ENCODE measurements at regions not wholly inside any gene's neighbourhood (a gene's known extent, or its start where the extent isn't known, plus 50 kb on each side); places are given as distances from the start of the nearest gene placed in this dataset.
"Not testable (repeated sequence)": the region's sequence is repeated elsewhere in the genome, so short reads cannot be mapped to it uniquely, and the experiment has no call there.

DNA sequence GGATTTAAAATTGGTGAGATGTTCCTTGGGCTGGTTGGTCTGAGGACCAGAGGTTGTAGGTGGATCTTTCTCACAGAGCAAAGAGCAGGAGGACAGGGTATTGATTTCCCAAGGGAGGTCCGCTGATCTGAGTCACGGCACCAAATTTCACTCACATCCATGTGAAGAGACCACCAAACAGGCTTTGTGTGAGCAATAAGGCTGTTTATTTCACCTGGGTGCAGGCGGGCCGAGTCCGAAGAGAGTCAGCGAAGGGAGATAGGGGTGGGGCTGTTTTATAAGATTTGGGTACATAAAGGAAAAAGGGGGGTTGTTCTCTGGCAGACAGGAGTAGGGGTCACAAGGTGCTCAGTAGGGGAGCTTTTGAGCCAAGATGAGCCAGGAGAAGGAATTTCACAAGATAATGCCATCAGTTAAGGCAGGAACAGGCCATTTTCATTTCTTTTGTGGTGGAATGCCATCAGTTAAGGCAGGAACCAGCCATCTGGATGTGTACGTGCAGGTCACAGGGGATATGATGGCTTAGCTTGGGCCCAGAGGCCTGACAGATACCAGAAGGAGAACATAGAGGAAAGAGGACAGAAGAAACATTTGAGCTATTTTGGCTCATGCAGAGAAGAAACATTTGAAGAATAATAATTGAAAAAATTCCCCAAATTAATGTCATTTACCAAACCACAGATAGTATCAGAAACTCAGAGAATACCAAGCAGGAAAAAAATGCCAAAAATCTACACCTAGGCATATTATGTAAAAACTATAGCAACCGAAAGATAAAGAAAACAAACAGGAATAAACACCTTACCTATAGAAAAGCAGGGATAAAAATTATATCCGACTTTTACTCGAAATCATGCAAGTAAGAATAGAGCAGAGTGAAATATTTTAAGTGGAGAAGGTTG lies 585.2 kb upstream of the MDGA2 start:
- not testable (repeated sequence) for H3K9ac ChIP-seq (ENCODE audit: low read length); H3K18ac ChIP-seq (ENCODE audit: low read length); H3K36me3 ChIP-seq (ENCODE audit: control insufficient read depth in 1 of 2, insufficient read depth in 2 of 2, low read length in 2 of 2); H3K4ac ChIP-seq (ENCODE audit: low read depth, low read length); H4K8ac ChIP-seq (ENCODE audit: low read depth, low read length); H3K27ac ChIP-seq (ENCODE audit: low read depth, low read length); H4K12ac ChIP-seq (ENCODE audit: low read depth, low read length); H2AFZ ChIP-seq (ENCODE audit: insufficient read depth, low read length, poor library complexity); H3K79me1 ChIP-seq (ENCODE audit: low read length); H3K4me3 ChIP-seq (ENCODE audit: low read depth, low read length); H3K27me3 ChIP-seq (ENCODE audit: insufficient read depth, low read length); H2BK120ac ChIP-seq (ENCODE audit: insufficient read depth, low read length, poor library complexity); H3K4me2 ChIP-seq (ENCODE audit: low read length); H3K9me3 ChIP-seq (ENCODE audit: insufficient read depth, low read depth, low read length); H2AK5ac ChIP-seq (ENCODE audit: low read length); H4K91ac ChIP-seq (ENCODE audit: low read depth, low read length); H3K23ac ChIP-seq (ENCODE audit: low read length); H3K4me1 ChIP-seq (ENCODE audit: control insufficient read depth in 1 of 2, insufficient read depth in 2 of 2, low read length in 2 of 2); H3K79me2 ChIP-seq (ENCODE audit: control insufficient read depth, insufficient read depth, low read length, poor library complexity); H3K14ac ChIP-seq (ENCODE audit: low read length); H2BK12ac ChIP-seq (ENCODE audit: low read length)
- DNase-seq: peak in 1 of 2 donors; percentile 67
- peak overlapping the region; percentile 49 for H2BK5ac ChIP-seq (ENCODE audit: low read depth, low read length, poor library complexity)
- no CpG with 5 or more reads among the region's 10 CpGs for WGBS (ENCODE audit: extremely low coverage, insufficient coverage, insufficient read length)

- not testable (repeated sequence) for H3K4ac ChIP-seq (ENCODE audit: low read depth, low read length); H3K27ac ChIP-seq (ENCODE audit: low read depth, low read length); H2BK5ac ChIP-seq (ENCODE audit: low read depth, low read length, poor library complexity); H4K8ac ChIP-seq (ENCODE audit: low read depth, low read length); H3K27me3 ChIP-seq (ENCODE audit: insufficient read depth, low read length); H3K79me2 ChIP-seq (ENCODE audit: control insufficient read depth, insufficient read depth, low read length, poor library complexity); H4K12ac ChIP-seq (ENCODE audit: low read depth, low read length); H2AK5ac ChIP-seq (ENCODE audit: low read length); H2AFZ ChIP-seq (ENCODE audit: insufficient read depth, low read length, poor library complexity); DNase-seq; H2BK12ac ChIP-seq (ENCODE audit: low read length); H3K4me2 ChIP-seq (ENCODE audit: low read length); H3K4me1 ChIP-seq (ENCODE audit: control insufficient read depth in 1 of 2, insufficient read depth in 2 of 2, low read length in 2 of 2); H3K9me3 ChIP-seq (ENCODE audit: insufficient read depth, low read depth, low read length); H3K9ac ChIP-seq (ENCODE audit: low read length); H3K79me1 ChIP-seq (ENCODE audit: low read length); H3K14ac ChIP-seq (ENCODE audit: low read length); H3K36me3 ChIP-seq (ENCODE audit: control insufficient read depth in 1 of 2, insufficient read depth in 2 of 2, low read length in 2 of 2); H3K23ac ChIP-seq (ENCODE audit: low read length); H3K18ac ChIP-seq (ENCODE audit: low read length); H3K4me3 ChIP-seq (ENCODE audit: low read depth, low read length); H2BK120ac ChIP-seq (ENCODE audit: insufficient read depth, low read length, poor library complexity)
- H4K91ac ChIP-seq (ENCODE audit: low read depth, low read length): peak overlapping the region; percentile 8
- WGBS (ENCODE audit: extremely low coverage, insufficient coverage, insufficient read length): no CpG with 5 or more reads among the region's 8 CpGs
Observed at GRCh38 chr14:48259876-48260275, 584.5 kb upstream of the MDGA2 start.

GRCh38 chr14:48259232-48259631 lies 583.8 kb upstream of the MDGA2 start:
- H3K18ac ChIP-seq (ENCODE audit: low read length); H3K79me2 ChIP-seq (ENCODE audit: control insufficient read depth, insufficient read depth, low read length, poor library complexity); H3K27me3 ChIP-seq (ENCODE audit: insufficient read depth, low read length); DNase-seq; H3K27ac ChIP-seq (ENCODE audit: low read depth, low read length); H3K79me1 ChIP-seq (ENCODE audit: low read length); H2AFZ ChIP-seq (ENCODE audit: insufficient read depth, low read length, poor library complexity); H3K9ac ChIP-seq (ENCODE audit: low read length); H3K14ac ChIP-seq (ENCODE audit: low read length); H3K23ac ChIP-seq (ENCODE audit: low read length); H4K8ac ChIP-seq (ENCODE audit: low read depth, low read length); H4K91ac ChIP-seq (ENCODE audit: low read depth, low read length); H3K9me3 ChIP-seq (ENCODE audit: insufficient read depth, low read depth, low read length); H2AK5ac ChIP-seq (ENCODE audit: low read length); H3K4me1 ChIP-seq (ENCODE audit: control insufficient read depth in 1 of 2, insufficient read depth in 2 of 2, low read length in 2 of 2); H3K4me2 ChIP-seq (ENCODE audit: low read length); H3K36me3 ChIP-seq (ENCODE audit: control insufficient read depth in 1 of 2, insufficient read depth in 2 of 2, low read length in 2 of 2); H3K4me3 ChIP-seq (ENCODE audit: low read depth, low read length): not testable (repeated sequence)
- H2BK12ac ChIP-seq (ENCODE audit: low read length): peak overlapping the region; percentile 71
- H2BK5ac ChIP-seq (ENCODE audit: low read depth, low read length, poor library complexity): peak overlapping the region; percentile 33
- H4K12ac ChIP-seq (ENCODE audit: low read depth, low read length): peak overlapping the region; percentile 30
- WGBS (ENCODE audit: extremely low coverage, insufficient coverage, insufficient read length): no CpG with 5 or more reads among the region's 5 CpGs
- peak overlapping the region; percentile 62 for H3K4ac ChIP-seq (ENCODE audit: low read depth, low read length)
- H2BK120ac ChIP-seq (ENCODE audit: insufficient read depth, low read length, poor library complexity): peak overlapping the region; percentile 38

DNA sequence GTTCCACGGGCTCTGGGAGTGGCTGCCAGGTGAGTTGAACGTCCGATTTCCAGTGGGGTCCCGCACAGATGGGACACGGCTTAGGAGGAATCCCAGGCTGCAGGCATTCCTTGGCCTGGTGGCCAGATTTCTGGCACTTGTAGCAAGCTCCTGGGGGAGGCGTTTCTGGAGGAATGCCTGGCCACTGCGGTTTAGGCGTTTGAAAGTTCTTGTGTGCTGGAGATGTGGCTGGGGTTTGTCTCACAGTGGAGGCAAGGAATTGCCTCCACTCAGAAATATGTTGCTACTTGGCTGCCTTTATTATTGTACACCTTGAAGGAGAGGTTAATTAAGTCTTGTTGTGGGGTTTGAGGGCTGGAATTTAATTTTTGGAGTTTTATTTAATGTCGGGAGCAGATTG lies 583.3 kb upstream of the MDGA2 start:
- H2BK5ac ChIP-seq (ENCODE audit: low read depth, low read length, poor library complexity); H3K9me3 ChIP-seq (ENCODE audit: insufficient read depth, low read depth, low read length); H3K4me2 ChIP-seq (ENCODE audit: low read length); H3K4me1 ChIP-seq (ENCODE audit: control insufficient read depth in 1 of 2, insufficient read depth in 2 of 2, low read length in 2 of 2); H2BK12ac ChIP-seq (ENCODE audit: low read length); H3K4me3 ChIP-seq (ENCODE audit: low read depth, low read length); H4K12ac ChIP-seq (ENCODE audit: low read depth, low read length); H4K91ac ChIP-seq (ENCODE audit: low read depth, low read length); DNase-seq; H3K27me3 ChIP-seq (ENCODE audit: insufficient read depth, low read length); H2AK5ac ChIP-seq (ENCODE audit: low read length); H2AFZ ChIP-seq (ENCODE audit: insufficient read depth, low read length, poor library complexity); H3K23ac ChIP-seq (ENCODE audit: low read length); H3K4ac ChIP-seq (ENCODE audit: low read depth, low read length); H3K14ac ChIP-seq (ENCODE audit: low read length); H3K9ac ChIP-seq (ENCODE audit: low read length); H3K27ac ChIP-seq (ENCODE audit: low read depth, low read length); H3K79me1 ChIP-seq (ENCODE audit: low read length); H3K79me2 ChIP-seq (ENCODE audit: control insufficient read depth, insufficient read depth, low read length, poor library complexity); H2BK120ac ChIP-seq (ENCODE audit: insufficient read depth, low read length, poor library complexity); H4K8ac ChIP-seq (ENCODE audit: low read depth, low read length); H3K18ac ChIP-seq (ENCODE audit: low read length); H3K36me3 ChIP-seq (ENCODE audit: control insufficient read depth in 1 of 2, insufficient read depth in 2 of 2, low read length in 2 of 2): not testable (repeated sequence)
- no CpG with 5 or more reads among the region's 9 CpGs for WGBS (ENCODE audit: extremely low coverage, insufficient coverage, insufficient read length)
